Mesodermal cell (in vitro differentiated cells): ENCODE measurements at regions not wholly inside any gene's neighbourhood (a gene's known extent, or its start where the extent isn't known, plus 50 kb on each side); places are given as distances from the start of the nearest gene placed in this dataset.
"Not testable (repeated sequence)": the region's sequence is repeated elsewhere in the genome, so short reads cannot be mapped to it uniquely, and the experiment has no call there.

Experiments
- H3K27ac ChIP-seq: 2 replicates; pipeline ENCODE4 v1.7.0; 2013; ENCODE audit warnings: mild to moderate bottlenecking, low read depth, low read length, moderate library complexity; ENCODE audit not compliant: severe bottlenecking
- H3K36me3 ChIP-seq: 2 replicates; pipeline ENCODE4 v1.7.1; 2013; ENCODE audit warnings: mild to moderate bottlenecking, low read length, moderate library complexity; ENCODE audit not compliant: control insufficient read depth, insufficient read depth
- H3K4me1 ChIP-seq: one replicate; pipeline ENCODE4 v1.7.1; 2013; ENCODE audit warnings: mild to moderate bottlenecking, low read length; ENCODE audit not compliant: insufficient read depth, control insufficient read depth, poor library complexity, severe bottlenecking
- H3K4me3 ChIP-seq: 2 replicates; pipeline ENCODE4 v1.7.0; 2013; ENCODE audit warnings: low read length, control low read depth, mild to moderate bottlenecking; ENCODE audit not compliant: insufficient read depth, poor library complexity, severe bottlenecking; ENCODE audit errors: extremely low read depth
- H3K9me3 ChIP-seq: 2 replicates; pipeline ENCODE4 v1.7.1; 2013; ENCODE audit warnings: mild to moderate bottlenecking, low read length, moderate library complexity; ENCODE audit not compliant: control insufficient read depth
- whole genome bisulfite sequencing, 2 experiments: methylation state at CpG; one replicate each; pipeline ENCODE4 v1.1.5; 2013; ENCODE audit warnings: missing lambda C conversion rate in 2 of 2; ENCODE audit not compliant: insufficient coverage in 2 of 2; 5-methylcytosine and 5-hydroxymethylcytosine counted together

DNA sequence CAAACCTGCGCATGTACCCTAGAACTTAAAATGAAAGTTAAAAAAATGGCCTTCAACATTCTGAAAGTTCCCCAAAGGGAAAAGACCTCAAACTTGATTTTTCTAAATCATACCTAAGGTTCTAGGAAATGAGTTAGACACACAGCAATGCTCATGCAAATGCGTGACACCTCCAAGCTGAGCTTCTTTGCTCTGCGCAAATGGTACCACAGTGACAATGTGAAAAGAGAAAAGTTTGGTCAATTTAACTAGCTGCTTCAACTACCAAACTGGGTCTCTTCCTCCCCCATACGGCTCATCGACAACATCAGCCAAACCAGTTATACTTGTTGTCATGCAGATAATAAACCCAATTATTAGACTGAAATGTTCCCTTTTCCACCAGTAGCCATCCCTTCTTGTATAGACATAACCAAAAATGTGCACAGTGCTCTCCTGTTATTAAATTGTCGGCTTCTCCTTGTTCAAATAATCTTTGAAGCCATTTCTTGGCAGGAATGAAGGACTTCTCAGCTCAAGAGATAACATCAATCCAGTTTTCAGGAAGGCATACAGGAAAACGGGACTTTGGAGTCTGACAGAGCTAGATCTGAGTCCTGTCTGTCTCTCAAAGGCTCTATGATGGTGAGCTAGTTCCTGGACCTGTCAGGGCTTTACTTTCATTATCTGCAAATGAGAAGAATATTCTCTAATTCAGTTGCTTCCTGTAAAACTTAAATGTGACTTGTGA is 185.6 kb upstream of the NR3C1 start:
- H3K9me3 ChIP-seq = no peaks in the 10 kb centered on the region
- no peak overlapping the region for H3K27ac ChIP-seq
- WGBS, 2 experiments = 95 to 96% methylated on average over 5 to 6 of the region's 7 CpGs
- no peak overlapping the region for H3K4me3 ChIP-seq
- no peaks in the 10 kb centered on the region for H3K36me3 ChIP-seq
- H3K4me1 ChIP-seq = no peaks in the 10 kb centered on the region

GRCh38 chr5:143588121-143588520 is 184.6 kb upstream of the NR3C1 start:
- not testable (repeated sequence) for H3K9me3 ChIP-seq, H3K4me1 ChIP-seq, H3K27ac ChIP-seq, H3K4me3 ChIP-seq, H3K36me3 ChIP-seq
- 100% methylated on average over 1 to 2 of the region's 3 CpGs for WGBS, 2 experiments

DNA sequence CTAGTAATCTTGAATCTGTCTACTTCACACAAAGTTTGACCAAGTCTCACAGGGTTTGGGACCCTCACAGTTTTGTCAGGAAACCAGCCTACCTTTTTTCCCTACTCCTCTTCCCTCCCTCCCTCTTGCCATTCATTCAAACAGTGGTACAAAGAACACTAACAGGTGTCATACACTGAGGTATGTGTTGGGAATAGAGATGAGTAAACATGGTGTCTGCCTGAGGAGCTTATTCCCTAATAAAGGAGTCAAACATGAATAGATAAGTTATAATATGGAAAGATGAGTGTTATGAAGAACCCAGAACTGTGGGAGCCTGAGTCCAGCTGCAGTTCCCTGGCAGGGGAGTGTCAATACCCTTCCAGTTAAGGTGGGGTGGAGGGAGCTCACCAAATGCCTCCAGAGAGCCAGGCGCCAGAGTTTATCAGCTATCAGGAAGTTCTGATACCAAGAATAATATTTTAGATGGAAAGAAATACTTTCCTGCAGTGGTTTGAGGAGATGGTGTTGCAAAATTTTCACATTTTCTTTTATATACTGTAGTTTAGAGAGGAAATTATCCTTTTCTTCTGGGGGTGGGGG is 183.4 kb upstream of the NR3C1 start:
- Histone ChIP-seq H3K27ac (no peak overlapping the region), H3K36me3 (no peaks in the 10 kb centered on the region), H3K9me3 (no peaks in the 10 kb centered on the region), H3K4me3 (no peak overlapping the region), H3K4me1 (no peaks in the 10 kb centered on the region)
- no CpG with 5 or more reads among the region's 1 CpG for WGBS, 2 experiments

- H3K27ac ChIP-seq = no peak overlapping the region
- no peaks in the 10 kb centered on the region for H3K9me3 ChIP-seq
- H3K36me3 ChIP-seq = no peaks in the 10 kb centered on the region
- no peak overlapping the region for H3K4me3 ChIP-seq
- no peaks in the 10 kb centered on the region for H3K4me1 ChIP-seq
These were observed 182.5 kb upstream of the NR3C1 start for GRCh38 chr5:143585970-143586369.

GRCh38 chr5:143583409-143583808 is 179.9 kb upstream of the NR3C1 start:
- H3K4me3 ChIP-seq = no peak overlapping the region
- no CpG with 5 or more reads among the region's 1 CpG for WGBS, 2 experiments
- no peaks in the 10 kb centered on the region for H3K4me1 ChIP-seq
- H3K36me3 ChIP-seq = no peaks in the 10 kb centered on the region
- no peak overlapping the region for H3K27ac ChIP-seq
- H3K9me3 ChIP-seq = no peaks in the 10 kb centered on the region

DNA sequence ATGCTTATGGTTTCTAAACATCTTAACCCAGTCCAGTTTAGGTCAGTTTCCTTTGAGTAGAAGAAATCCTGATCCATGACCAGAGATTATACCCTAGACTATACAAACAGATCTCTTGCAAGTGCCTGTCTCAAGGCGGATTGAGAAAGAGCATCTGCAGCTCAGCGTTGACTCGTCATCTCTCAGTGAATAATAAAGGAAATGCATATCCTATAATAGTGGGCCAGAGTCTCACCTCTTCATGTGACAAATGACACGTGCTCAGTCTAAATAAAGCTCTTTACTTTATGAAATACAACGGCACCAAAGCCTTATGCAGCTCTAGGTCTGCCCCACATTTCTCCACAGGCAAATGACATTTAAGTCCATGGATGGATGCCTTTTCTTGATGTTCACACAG is 179.4 kb upstream of the NR3C1 start:
- WGBS, 2 experiments = 67 to 79% methylated on average over 3 to 5 of the region's 5 CpGs
- no peaks in the 10 kb centered on the region for H3K4me1 ChIP-seq
- H3K9me3 ChIP-seq = no peaks in the 10 kb centered on the region
- H3K4me3 ChIP-seq = no peak overlapping the region
- no peak overlapping the region for H3K27ac ChIP-seq
- H3K36me3 ChIP-seq = no peaks in the 10 kb centered on the region

GRCh38 chr5:143582176-143582575 is 178.7 kb upstream of the NR3C1 start:
- Histone ChIP-seq H3K36me3 (no peaks in the 10 kb centered on the region), H3K9me3 (no peaks in the 10 kb centered on the region), H3K4me3 (no peak overlapping the region), H3K4me1 (no peaks in the 10 kb centered on the region), H3K27ac (no peak overlapping the region)
- 58 to 65% methylated on average over 3 of the region's 4 CpGs for WGBS, 2 experiments

GRCh38 chr5:143581649-143582048 is 178.2 kb upstream of the NR3C1 start:
- no peaks in the 10 kb centered on the region for H3K9me3 ChIP-seq
- H3K4me3 ChIP-seq = no peak overlapping the region
- H3K27ac ChIP-seq = no peak overlapping the region
- H3K4me1 ChIP-seq = no peaks in the 10 kb centered on the region
- 77 to 100% methylated on average over 2 of the region's 2 CpGs for WGBS, 2 experiments
- H3K36me3 ChIP-seq = no peaks in the 10 kb centered on the region

DNA sequence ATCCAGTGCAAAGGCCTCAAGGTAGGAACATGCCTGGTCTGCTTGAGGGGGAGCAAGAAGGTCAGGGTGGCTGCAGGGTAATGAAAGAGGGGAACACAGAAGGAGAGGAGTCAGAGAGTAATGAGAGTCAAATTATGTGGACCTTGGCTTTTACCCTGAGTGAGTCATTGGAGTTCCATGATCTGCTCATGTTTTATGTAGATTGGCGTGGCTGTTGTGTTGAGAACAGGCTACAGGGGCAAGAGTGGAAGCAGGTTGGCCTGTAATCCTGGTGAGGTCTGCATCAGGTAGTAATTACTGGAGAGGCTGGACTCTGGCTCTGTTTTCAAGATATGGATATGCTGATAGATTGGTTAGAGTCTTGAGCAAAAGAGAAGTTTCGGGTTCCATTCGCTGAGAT is 177.7 kb upstream of the NR3C1 start:
- Histone ChIP-seq H3K4me1 (no peaks in the 10 kb centered on the region), H3K9me3 (no peaks in the 10 kb centered on the region), H3K4me3 (no peak overlapping the region), H3K27ac (no peak overlapping the region), H3K36me3 (no peaks in the 10 kb centered on the region)
- 82 to 93% methylated on average over 3 of the region's 3 CpGs for WGBS, 2 experiments

- no peak overlapping the region for H3K27ac ChIP-seq
- WGBS, 2 experiments = no CpG with 5 or more reads among the region's 2 CpGs
- H3K4me1 ChIP-seq = no peaks in the 10 kb centered on the region
- no peaks in the 10 kb centered on the region for H3K9me3 ChIP-seq
- H3K36me3 ChIP-seq = no peaks in the 10 kb centered on the region
- H3K4me3 ChIP-seq = no peak overlapping the region
These were observed 173.4 kb upstream of the NR3C1 start for GRCh38 chr5:143576711-143577484.

DNA sequence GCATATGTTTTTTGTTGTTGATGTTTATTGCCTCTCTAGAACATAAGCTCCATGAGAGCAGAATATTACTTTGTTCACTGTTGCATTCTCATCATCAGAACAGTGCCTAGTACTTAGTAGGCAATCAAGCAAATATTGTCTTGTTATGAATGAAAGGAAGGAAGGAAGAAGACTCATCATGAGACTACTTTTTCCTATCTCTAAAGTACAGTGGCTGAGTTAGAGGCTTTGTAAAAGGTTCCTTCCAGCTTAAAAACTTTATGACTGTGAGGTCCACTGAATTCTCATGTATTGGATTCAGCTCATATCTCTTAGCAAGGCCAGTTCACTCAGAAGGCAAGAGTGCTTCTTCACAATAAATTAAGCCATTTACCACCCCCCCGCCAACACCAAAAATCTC is 171.8 kb upstream of the NR3C1 start:
- H3K4me3 ChIP-seq = no peak overlapping the region
- WGBS, 2 experiments = 100% methylated on average over 1 of the region's 1 CpG; no CpG with 5 or more reads in 1 of the 2 experiments
- H3K27ac ChIP-seq = no peak overlapping the region

More for the DNA sequence above, 171.8 kb upstream of the NR3C1 start:
- Histone ChIP-seq H3K9me3 (no peaks in the 10 kb centered on the region), H3K36me3 (no peaks in the 10 kb centered on the region), H3K4me1 (no peaks in the 10 kb centered on the region)
